HAP-1 (cell line): ENCODE measurements at regions not wholly inside any gene's neighbourhood (a gene's known extent, or its start where the extent isn't known, plus 50 kb on each side); places are given as distances from the start of the nearest gene placed in this dataset.
"Not testable (repeated sequence)": the region's sequence is repeated elsewhere in the genome, so short reads cannot be mapped to it uniquely, and the experiment has no call there.

Experiments
- DNase-seq, 2 experiments: peaks; one replicate each; pipeline ENCODE4 v3.0.0-alpha.2; 2016 to 2020; ENCODE audit warnings: low spot score in 2 of 2
- H3K27me3 ChIP-seq: fragments of 250-450 bp; sonication (Bioruptor Pico); 2 replicates; pipeline ENCODE4 v1.5.1; 2020; ENCODE audit warnings: low read depth, mild to moderate bottlenecking, moderate library complexity
- H3K36me3 ChIP-seq: fragments of 250-450 bp; sonication (Bioruptor Pico); replicated peaks from 2 replicates; pipeline ENCODE4 v1.5.1; 2020; ENCODE audit warnings: mild to moderate bottlenecking
- H3K4me1 ChIP-seq: fragments of 250-450 bp; sonication (Bioruptor Pico); 2 replicates; pipeline ENCODE4 v1.5.1; 2020; ENCODE audit warnings: mild to moderate bottlenecking
- H3K4me3 ChIP-seq: fragments of 250-450 bp; sonication (Bioruptor Pico); 2 replicates; pipeline ENCODE4 v1.5.1; 2020; ENCODE audit warnings: mild to moderate bottlenecking, moderate library complexity
- H3K9me3 ChIP-seq: fragments of 250-450 bp; sonication (Bioruptor Pico); 2 replicates; pipeline ENCODE4 v1.5.1; 2020; ENCODE audit warnings: mild to moderate bottlenecking, moderate library complexity
- in situ Hi-C: fragments of 300-500 bp; cut with MboI; formaldehyde crosslinking; loops from 3 replicates; pipeline ENCODE4 v1.14.3; 2020; ENCODE audit warnings: low sequenced_read_pairs, inconsistent platforms, mixed read lengths

- no peaks in the 10 kb centered on the region for H3K9me3 ChIP-seq
- DNase-seq = no peak
- H3K36me3 ChIP-seq = no peaks in the 10 kb centered on the region
- H3K4me1 ChIP-seq = no peaks in the 10 kb centered on the region
- no peak overlapping the region for H3K4me3 ChIP-seq
- in situ Hi-C loops = no loop called here
- H3K27me3 ChIP-seq = no peaks in the 10 kb centered on the region
These were observed 451.3 kb downstream of the HTR1B start for GRCh38 chr6:77011929-77012545.

- no peak for DNase-seq
- H3K9me3 ChIP-seq = no peaks in the 10 kb centered on the region
- no peaks in the 10 kb centered on the region for H3K27me3 ChIP-seq
- H3K4me1 ChIP-seq = no peaks in the 10 kb centered on the region
- H3K36me3 ChIP-seq = no peaks in the 10 kb centered on the region
- in situ Hi-C loops = no loop called here
- no peak overlapping the region for H3K4me3 ChIP-seq
These were observed 452.3 kb downstream of the HTR1B start for GRCh38 chr6:77010931-77011542.

GRCh38 chr6:76992553-76992952 lies 470.7 kb downstream of the HTR1B start:
- Histone ChIP-seq H3K9me3 (no peaks in the 10 kb centered on the region), H3K4me3 (no peak overlapping the region), H3K4me1 (no peaks in the 10 kb centered on the region), H3K27me3 (no peaks in the 10 kb centered on the region), H3K36me3 (no peaks in the 10 kb centered on the region)
- DNase-seq = no peak
- in situ Hi-C loops = no loop called here

GRCh38 chr6:76984572-76984971 lies 478.7 kb downstream of the HTR1B start:
- Histone ChIP-seq H3K27me3 (no peaks in the 10 kb centered on the region), H3K36me3 (no peaks in the 10 kb centered on the region), H3K4me3 (no peak overlapping the region), H3K9me3 (no peaks in the 10 kb centered on the region), H3K4me1 (no peaks in the 10 kb centered on the region)
- no peak for DNase-seq
- in situ Hi-C loops = no loop called here

- H3K4me3 ChIP-seq = no peak overlapping the region
- no peaks in the 10 kb centered on the region for H3K36me3 ChIP-seq
- H3K27me3 ChIP-seq = no peaks in the 10 kb centered on the region
- in situ Hi-C loops = no loop called here
- DNase-seq = no peak
- no peaks in the 10 kb centered on the region for H3K4me1 ChIP-seq
- no peaks in the 10 kb centered on the region for H3K9me3 ChIP-seq
These were observed 480.7 kb downstream of the HTR1B start for GRCh38 chr6:76982476-76983199.

GRCh38 chr6:76972474-76972873 lies 490.8 kb downstream of the HTR1B start:
- Histone ChIP-seq H3K27me3 (no peaks in the 10 kb centered on the region), H3K36me3 (no peaks in the 10 kb centered on the region), H3K9me3 (no peaks in the 10 kb centered on the region), H3K4me1 (no peaks in the 10 kb centered on the region), H3K4me3 (no peak overlapping the region)
- no peak for DNase-seq
- in situ Hi-C loops = no loop called here

GRCh38 chr6:76959177-76959576 lies 504.1 kb downstream of the HTR1B start:
- in situ Hi-C loops, H3K27me3 ChIP-seq, DNase-seq, H3K36me3 ChIP-seq, H3K4me3 ChIP-seq, H3K4me1 ChIP-seq, H3K9me3 ChIP-seq: not testable (repeated sequence)

GRCh38 chr6:76942203-76942966 lies 520.9 kb downstream of the HTR1B start:
- DNase-seq = no peak
- in situ Hi-C loops = no loop called here

GRCh38 chr6:76940191-76940590 lies 523.1 kb downstream of the HTR1B start:
- in situ Hi-C loops = no loop called here
- H3K36me3 ChIP-seq = no peaks in the 10 kb centered on the region
- no peak overlapping the region for H3K4me3 ChIP-seq
- H3K27me3 ChIP-seq = no peaks in the 10 kb centered on the region
- DNase-seq = no peak
- no peaks in the 10 kb centered on the region for H3K9me3 ChIP-seq
- H3K4me1 ChIP-seq = no peaks in the 10 kb centered on the region

More at GRCh38 chr6:76942203-76942966, 520.9 kb downstream of the HTR1B start:
- no peaks in the 10 kb centered on the region for H3K4me1 ChIP-seq
- no peaks in the 10 kb centered on the region for H3K36me3 ChIP-seq
- no peak overlapping the region for H3K4me3 ChIP-seq
- no peaks in the 10 kb centered on the region for H3K9me3 ChIP-seq
- no peaks in the 10 kb centered on the region for H3K27me3 ChIP-seq

GRCh38 chr6:76914737-76915136 lies 548.6 kb downstream of the HTR1B start:
- H3K36me3 ChIP-seq = no peaks in the 10 kb centered on the region
- H3K4me3 ChIP-seq = no peak overlapping the region
- H3K4me1 ChIP-seq = no peaks in the 10 kb centered on the region
- DNase-seq = no peak
- H3K27me3 ChIP-seq = no peaks in the 10 kb centered on the region
- H3K9me3 ChIP-seq = no peaks in the 10 kb centered on the region
- in situ Hi-C loops = no loop called here

GRCh38 chr6:76905541-76905940 lies 557.8 kb downstream of the HTR1B start:
- H3K4me1 ChIP-seq, H3K9me3 ChIP-seq, H3K27me3 ChIP-seq, H3K4me3 ChIP-seq, H3K36me3 ChIP-seq, in situ Hi-C loops, DNase-seq: not testable (repeated sequence)

GRCh38 chr6:76892542-76892941 lies 570.7 kb downstream of the HTR1B start:
- H3K27me3 ChIP-seq = no peaks in the 10 kb centered on the region
- no peaks in the 10 kb centered on the region for H3K9me3 ChIP-seq
- DNase-seq = no peak
- H3K36me3 ChIP-seq = no peaks in the 10 kb centered on the region
- no peak overlapping the region for H3K4me3 ChIP-seq
- in situ Hi-C loops = no loop called here
- no peaks in the 10 kb centered on the region for H3K4me1 ChIP-seq

- Histone ChIP-seq H3K4me1 (no peaks in the 10 kb centered on the region), H3K9me3 (no peaks in the 10 kb centered on the region), H3K36me3 (no peaks in the 10 kb centered on the region), H3K27me3 (no peaks in the 10 kb centered on the region), H3K4me3 (no peak overlapping the region)
- in situ Hi-C loops = no loop called here
- no peak for DNase-seq
These were observed 574.9 kb downstream of the HTR1B start for GRCh38 chr6:76888351-76888750.

- H3K4me1 ChIP-seq = no peaks in the 10 kb centered on the region
- H3K9me3 ChIP-seq = no peaks in the 10 kb centered on the region
- in situ Hi-C loops = no loop called here
- H3K4me3 ChIP-seq = no peak overlapping the region
- DNase-seq = no peak
- no peaks in the 10 kb centered on the region for H3K36me3 ChIP-seq
- no peaks in the 10 kb centered on the region for H3K27me3 ChIP-seq
These were observed 576.4 kb downstream of the HTR1B start for GRCh38 chr6:76886900-76887299.
